NCI-H69 (cell line): ENCODE measurements at regions not wholly inside any gene's neighbourhood (a gene's known extent, or its start where the extent isn't known, plus 50 kb on each side); places are given as distances from the start of the nearest gene placed in this dataset.
A peak's percentile ranks its signal among the peaks of the same experiment; 100 is the strongest.

Experiments used
- DNase-seq: peaks from one replicate; lab custom pipeline; 2025; lab: John Stamatoyannopoulos, UW

GRCh38 chr18:61080954-61081528 is 252.2 kb upstream of the CDH20 start:
- peak; percentile 97 for DNase-seq

DNA sequence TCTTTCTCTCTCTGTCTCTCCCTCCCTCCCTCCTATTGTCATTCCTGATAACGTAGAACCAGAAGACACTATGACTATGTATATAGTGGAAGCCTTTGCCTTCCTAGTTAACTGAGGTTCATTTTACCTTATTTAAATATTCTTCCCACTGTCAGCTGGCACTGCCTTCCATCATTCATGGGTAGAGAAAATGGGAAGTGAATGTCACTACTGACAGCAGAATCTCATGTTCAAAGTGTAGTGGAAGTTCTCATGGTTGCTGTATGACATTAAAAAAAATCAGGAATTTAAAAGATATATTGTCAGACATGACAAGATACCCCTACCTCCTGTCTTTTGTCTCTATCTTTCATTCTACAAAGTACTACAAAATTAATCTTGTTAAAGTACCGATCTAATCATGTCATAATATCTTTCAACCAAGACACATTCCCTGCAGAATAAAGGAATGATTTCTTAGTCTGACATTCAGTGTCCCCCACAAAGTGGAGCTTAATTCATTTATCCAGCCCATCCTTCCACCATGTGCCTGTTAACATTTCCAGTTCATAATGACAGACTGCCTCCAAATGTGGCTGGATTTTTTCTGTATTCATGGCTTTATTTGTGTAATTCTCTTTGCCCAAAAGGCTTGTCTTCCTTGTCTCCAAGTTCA is 250.1 kb upstream of the CDH20 start:
- DNase-seq: no peak

GRCh38 chr18:61085036-61085435 is 248.2 kb upstream of the CDH20 start:
- peak; percentile 23 for DNase-seq

DNA sequence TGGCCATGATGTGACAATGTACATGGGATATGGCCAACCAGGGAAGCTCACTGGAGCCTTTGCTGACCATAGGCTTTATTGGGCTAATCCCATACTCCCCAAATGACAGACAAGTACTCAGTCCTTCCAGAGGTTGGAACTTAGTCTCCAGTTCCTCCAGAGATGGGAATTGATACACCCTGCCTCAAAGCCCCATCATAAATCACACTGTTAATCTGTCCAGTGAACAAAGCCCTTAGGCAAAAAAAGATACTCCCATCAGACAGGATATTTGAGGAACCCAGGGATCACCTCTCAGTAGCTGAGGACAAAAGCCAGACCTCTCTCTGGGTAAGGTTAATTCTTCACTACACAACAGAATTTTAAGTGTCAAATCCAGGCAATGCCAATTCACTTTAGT is 247.5 kb upstream of the CDH20 start:
- peak; percentile 96 for DNase-seq

DNA sequence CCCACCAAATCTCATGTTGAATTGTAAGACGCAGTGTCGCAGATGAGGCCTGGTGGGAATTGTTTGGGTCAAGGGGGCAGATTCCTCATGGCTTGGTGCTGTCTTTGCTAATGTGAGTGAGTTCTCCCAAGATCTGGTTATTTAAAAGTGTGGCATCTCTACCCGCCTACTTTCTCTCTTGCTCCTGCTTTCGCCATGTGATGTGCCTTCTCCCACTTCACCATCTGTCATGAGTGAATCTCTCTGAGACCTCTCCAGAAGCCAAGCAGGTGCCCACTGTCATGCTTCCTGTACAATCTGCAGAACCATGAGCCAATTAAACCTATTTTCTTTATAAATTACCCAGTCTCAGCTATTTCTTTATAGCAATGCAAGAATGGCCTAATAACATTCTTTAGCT is 246.6 kb upstream of the CDH20 start:
- DNase-seq: peak; percentile 46

DNA sequence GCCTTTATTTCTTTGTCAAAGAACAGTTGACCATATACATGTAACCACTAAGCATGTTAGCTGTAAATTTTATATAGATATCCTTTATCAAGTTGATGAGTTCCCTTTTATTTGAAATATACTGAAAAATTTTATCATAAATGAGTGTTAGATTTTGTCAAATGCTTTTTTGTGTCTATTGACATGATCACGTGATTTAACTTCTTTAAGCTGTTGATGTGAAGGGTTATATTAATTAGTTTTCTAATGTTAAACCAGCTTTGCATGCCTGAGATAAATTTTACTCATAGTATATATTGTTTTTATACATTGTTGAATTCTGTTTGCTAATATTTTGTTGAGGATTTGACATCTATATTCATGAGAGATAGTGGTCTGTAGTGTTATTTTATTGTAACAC is 241.9 kb upstream of the CDH20 start:
- no peak for DNase-seq

GRCh38 chr18:61093965-61094364 is 239.3 kb upstream of the CDH20 start:
- DNase-seq: peak; percentile 99

GRCh38 chr18:61096226-61096625 is 237.0 kb upstream of the CDH20 start:
- peak; percentile 62 for DNase-seq

DNA sequence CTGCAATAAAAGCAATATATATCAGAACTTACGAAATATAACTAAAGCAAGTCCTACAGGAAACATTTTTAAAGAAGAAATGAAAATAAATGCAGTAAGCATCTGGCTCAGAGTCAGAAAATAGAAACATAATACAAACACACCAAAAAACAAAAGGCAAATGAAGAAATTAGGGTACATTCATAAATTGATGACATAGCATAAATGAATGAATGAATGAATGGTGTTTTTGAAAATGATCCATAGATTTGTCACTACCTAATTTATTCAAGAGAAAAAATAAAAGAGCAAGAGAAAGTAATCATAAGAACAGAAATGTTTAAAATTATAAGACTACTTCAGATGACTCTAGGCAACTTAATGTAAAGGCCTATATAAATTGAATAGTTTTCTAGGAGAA is 226.1 kb upstream of the CDH20 start:
- no peak for DNase-seq

DNA sequence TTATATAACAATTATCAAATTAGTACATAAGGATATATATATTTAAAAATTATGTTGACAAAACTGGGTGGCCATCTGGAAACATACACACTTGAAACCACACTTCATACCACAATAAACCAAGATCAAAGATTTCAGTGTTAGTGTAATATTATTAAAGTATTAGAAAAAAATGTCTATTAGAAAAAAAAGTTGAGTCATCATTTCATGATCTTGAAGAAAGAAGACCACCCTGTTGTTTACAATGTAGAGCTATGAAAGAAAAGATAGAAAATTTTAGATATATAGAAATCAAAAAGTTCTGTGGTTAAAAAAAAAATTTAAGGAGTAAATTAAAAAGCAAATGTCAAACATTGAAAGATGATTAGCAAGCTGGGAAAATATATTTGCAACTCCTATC is 224.5 kb upstream of the CDH20 start:
- no peak for DNase-seq

- no peak for DNase-seq
Observed at GRCh38 chr18:61123309-61123708, 209.9 kb upstream of the CDH20 start.

DNA sequence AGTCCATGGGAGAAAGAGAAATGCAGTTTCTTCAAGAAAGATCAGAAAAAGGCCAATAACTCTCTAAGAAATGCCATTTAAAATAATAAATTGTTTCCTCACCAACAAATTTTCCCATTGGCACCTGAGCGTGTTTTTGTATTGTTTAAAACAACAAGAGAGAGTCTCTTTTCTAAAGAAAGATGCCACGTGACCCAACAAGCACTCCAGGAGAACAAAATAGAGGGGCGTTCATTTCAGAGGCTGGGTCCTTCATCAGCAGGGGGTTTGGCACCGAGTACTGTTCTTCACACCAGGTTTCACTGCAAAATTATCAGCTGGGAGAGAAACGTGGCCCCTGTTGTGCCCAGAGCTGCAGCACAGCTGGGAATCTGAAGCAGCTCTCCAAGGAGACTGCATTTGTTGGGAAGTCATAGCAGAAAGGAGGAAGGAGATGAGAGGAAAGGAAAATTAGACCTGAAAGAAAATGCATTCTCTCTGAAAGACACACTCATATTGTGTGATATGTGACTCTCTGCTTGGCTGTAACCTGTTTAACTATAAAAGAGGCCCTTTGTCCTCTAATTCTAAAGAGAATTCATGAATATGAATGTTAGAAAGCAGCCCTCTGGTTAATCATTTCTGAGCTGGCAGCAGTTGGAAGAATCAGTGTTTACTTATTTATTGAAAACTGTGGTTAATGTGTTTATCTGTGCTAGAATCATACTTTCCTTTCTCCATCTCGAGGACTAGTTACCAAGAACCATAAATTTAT is 205.3 kb upstream of the CDH20 start:
- DNase-seq: peak; percentile 96

GRCh38 chr18:61129001-61129400 is 204.2 kb upstream of the CDH20 start:
- DNase-seq: peak; percentile 52

DNA sequence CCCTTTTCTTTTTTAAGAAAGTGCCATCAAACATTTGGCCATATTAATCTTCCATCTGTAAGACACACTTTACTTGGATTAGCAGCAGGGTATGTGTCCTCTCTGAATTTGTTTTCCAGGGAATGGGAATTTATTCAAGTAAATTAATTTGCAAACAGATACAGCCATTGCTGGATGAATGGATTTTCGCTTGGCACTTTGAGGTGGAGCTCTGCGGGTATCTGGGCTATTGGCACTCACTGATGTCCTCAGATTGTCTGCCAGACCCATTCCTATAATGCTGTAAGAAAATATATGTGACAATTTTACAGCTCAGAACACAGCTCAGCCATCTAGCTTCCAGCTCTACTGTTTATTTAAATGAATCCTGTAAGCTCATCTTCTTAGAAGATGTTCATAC is 201.2 kb upstream of the CDH20 start:
- DNase-seq: no peak

DNA sequence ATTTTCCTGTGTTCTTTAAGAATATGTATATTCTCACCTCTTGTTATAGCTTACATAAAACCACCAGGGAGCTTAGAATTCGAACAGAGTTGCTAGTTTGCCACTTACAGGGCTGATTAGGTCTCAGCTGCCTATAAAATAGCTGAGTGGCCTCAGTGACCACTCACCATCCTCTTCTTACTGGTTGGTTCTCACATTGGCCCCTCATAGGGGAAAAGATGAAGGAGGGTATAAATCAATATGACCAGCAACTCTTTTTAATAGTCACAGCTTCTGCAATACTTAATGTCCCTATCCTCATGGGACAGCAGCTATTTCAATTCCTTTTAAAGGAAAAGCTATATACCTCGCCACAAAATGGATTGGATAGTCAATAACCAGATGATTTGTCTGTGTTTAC is 199.4 kb upstream of the CDH20 start:
- DNase-seq: peak; percentile 27

DNA sequence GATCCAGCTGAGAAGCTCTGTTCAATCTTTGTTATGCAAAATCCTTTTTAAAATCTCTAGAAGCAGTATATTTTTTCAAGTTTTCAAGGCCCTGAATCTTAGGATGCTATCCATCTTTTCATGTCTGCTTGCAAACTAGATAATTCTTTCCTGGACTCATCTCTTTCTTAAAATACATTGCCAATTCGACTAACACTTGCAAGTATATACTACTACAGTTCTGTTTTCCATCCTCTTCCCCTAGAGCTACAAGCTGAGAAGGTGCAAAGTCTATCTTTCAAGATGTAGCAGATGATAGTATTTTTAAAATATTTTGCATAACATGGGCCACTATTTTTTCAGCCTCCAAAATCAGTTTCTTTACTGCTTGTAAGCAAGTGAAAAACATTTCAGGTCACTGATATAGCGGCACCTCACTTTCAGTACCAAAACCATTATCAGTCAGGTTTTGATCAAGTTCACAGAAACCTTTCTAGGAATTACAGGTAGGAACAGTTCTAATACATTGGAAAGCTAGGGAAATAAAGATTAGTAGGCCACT is 196.4 kb upstream of the CDH20 start:
- no peak for DNase-seq

DNA sequence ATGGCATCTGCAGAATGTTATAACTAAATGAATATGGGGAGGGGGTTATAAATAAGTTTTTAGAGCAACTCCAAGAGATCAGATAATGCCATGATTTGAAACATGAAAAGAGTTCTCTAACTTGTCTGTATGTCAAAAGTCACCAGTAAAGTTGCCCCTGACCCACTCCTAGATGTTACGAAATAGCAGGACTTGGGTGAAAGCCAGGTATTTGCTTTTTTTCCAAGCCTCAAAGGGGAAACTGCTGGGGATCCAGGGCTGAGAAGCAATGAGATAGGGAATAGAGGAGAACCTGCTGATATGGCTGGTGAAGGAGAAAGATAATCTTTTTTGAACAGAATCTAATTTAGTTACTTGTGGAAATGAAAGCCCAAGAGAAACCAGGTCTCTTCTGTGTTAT is 191.5 kb upstream of the CDH20 start:
- no peak for DNase-seq

GRCh38 chr18:61148322-61148721 is 184.9 kb upstream of the CDH20 start:
- DNase-seq: no peak

DNA sequence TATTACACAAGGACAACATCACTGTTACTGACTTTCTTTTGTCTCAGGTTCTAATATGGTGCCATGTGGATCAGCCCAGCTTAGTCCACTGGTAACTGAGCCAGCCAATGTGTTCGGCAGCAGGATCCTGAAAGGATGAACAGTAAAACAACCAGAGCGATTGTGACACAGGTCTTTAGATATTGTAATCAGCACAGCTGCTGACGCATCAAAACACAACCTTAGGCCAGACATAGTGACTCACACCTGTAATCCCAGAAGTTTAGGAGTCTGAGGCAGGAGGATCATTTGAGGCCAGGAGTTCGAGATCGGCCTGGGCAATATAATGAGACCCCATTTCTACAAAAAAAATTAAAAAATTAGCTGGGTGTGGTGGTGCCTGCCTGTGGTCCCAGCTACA is 183.4 kb upstream of the CDH20 start:
- DNase-seq: no peak

GRCh38 chr18:61153571-61153970 is 179.7 kb upstream of the CDH20 start:
- no peak for DNase-seq

- DNase-seq: no peak
Observed at GRCh38 chr18:61154866-61155265, 178.4 kb upstream of the CDH20 start.

DNA sequence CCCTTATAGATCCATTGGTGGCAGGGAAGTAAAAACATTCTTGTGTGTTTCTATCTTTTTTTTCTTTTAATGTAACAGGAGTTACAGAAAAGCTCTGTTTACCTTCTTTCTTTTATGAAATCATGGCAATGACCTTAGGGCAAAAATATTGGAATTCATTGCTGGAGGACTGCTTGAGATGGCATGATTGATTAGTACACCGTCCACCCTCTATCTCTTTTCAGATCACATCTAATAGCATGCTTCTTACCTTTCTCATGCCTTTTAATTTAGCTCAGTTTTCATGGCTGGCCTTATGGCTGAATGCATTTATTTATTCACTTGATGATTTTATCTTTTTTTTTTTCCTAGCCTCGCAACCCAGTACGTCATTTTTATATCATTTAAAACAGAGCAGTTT is 177.6 kb upstream of the CDH20 start:
- no peak for DNase-seq

DNA sequence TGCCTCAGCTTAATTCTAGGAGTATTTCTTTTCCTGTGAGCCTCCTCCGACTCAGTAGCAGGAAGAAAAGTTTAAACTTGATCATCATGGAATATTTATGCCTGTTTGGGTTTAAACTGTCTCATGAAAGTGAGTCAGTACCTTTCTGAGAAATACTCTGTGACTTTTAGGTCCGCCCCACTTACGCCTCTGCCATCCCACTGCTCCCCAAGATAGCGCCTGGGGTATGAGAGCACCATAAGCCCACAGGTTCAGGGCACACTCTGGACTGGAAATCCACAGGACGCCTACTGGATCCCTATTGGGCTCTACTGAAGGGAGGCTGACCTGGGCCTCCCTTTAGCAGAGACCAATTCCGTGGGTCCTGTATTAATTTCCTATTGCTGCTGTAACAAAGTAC is 175.8 kb upstream of the CDH20 start:
- no peak for DNase-seq
